HPDE6-E6E7 (cell line): ENCODE measurements at regions not wholly inside any gene's neighbourhood (a gene's known extent, or its start where the extent isn't known, plus 50 kb on each side); places are given as distances from the start of the nearest gene placed in this dataset.
"Not testable (repeated sequence)": the region's sequence is repeated elsewhere in the genome, so short reads cannot be mapped to it uniquely, and the experiment has no call there.

Source experiments
- DNase-seq: peaks from one replicate; pipeline ENCODE4 v3.0.0; 2011; ENCODE audit warnings: missing footprints; ENCODE audit errors: extremely low spot score

DNA sequence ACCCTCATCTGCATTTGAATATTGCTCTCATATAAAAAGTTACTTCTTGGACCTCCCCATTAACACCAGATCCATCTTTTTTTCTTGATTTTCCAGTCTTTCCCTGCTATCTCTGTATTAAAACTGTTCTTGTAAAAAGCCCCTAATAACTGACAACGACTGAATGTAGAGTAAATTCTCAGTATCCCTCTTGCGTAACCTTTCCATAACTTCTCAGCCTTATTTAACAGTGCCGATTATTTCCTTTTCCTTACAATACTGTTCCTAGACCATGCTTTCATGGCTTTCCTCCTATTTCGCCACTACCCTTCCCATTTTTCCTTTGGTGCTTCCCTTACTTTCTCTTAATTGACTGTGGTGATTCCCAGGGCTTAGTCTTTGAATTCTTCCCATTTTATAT, 348.9 kb upstream of the DSEL start:
- no peak for DNase-seq

DNA sequence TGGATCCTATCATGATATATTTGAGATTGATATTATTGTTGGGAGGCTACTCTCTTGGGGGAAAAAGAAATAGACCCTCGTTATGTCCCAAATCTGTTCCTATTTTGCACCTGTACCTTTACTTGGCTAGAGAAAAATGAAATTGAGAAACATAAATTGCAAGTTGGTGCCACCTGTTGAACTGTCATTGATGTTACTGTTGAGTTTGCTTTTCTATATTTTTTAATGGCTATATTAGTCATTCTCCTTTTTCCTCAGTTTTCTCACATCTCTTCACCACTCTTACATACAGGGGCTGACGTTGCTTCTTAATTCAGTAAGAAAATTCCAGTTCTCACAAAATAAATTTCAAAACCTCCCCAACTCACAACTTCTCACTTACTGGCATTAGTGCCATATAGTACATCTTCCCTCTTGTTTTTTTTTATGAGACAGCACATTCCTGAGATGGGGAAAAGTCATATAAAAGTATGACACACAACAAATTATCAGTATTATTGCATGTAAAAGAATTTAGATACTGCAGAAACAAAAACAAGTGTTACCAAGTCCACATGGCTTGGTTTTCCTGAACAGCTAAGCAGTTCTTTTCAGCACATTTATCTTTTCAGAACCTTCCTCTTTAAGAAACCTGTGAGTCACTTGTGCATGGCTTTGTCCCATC, 348.3 kb upstream of the DSEL start:
- DNase-seq = no peak

DNA sequence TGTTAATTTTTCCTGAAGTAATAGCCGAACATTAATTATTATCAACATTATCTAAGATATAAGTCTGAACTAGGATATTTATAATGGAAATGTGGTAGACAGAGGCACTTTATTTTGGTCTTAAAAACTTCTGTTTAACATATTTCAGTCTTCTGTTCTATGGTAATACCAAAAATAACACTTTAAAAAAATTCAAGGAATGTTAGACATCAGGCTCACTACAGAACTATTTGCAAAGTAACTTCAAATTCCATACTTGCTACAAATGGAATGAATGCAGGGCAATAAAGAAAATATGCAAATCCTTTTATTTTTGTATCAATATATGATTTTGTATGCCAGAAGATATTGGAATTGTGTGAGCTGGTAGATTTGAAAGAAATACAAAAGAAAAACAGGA, 345.5 kb upstream of the DSEL start:
- no peak for DNase-seq

DNA sequence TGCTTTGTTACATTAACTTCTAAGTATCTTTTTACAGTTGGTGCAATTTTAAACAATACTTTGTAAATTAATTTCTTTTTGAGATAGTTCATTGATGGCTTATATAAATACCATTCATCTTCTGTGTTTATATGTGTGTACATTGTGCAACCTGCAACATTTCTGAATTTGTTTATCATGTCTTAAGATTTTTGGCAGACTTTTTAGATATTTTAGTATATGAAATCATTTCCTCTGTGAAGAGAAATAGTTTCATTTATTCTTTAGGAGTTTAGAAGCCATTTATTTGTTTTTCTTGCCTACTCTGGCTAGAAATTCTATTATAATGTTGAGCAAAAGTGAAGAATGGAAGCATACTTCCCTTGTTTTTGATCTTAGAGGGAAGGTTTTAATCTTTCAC, 337.8 kb upstream of the DSEL start:
- DNase-seq = no peak

DNA sequence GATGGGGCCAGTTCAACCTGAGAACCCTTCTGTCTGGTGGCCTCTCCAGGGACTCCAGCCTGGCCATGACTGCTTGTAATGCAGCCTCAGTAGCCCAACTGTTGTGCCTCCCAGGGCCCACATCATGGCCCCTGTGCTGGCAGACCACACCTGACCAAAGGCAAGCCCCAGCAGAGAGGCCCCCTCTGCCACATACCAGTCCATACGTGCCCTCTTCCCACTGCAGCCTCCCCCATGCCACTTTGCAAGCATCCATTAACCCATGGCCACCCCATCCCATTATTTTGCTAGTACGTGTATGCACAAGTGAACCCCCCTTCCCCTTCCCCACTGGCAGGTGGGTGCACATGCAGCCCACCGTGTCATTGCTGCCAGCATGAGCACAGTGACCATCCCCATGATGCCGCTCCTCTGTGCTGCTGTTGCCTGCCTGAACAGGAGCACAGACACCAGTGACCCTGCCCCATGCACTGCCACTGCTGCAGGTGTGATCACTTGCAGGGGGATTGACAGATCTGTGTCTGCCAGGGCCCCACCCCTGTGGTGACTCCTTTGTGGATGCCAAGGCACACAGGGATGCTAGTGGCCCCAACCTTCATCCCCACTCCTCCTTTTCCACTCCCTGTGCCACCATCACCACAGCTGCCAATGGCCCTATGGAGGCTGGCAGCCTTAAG, 330.0 kb upstream of the DSEL start:
- DNase-seq = no peak

DNA sequence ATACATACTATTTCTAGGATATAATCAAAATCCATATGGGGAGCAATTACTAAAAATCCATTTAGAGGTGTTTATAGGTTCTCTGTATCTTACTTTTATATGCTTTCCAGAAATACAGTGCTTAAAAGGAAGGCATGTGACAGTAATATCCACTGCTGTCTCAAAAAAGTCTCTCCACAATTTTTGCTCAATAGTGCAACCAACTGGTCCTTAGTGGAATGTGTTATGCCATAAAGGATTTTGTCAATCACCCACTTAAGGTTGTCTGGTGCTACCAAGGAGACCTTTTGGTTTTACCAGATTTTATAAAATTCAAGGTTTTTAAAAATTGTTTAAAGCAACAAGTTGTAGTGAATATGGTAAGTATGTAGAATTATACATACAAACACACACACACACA, 328.5 kb upstream of the DSEL start:
- no peak for DNase-seq

DNA sequence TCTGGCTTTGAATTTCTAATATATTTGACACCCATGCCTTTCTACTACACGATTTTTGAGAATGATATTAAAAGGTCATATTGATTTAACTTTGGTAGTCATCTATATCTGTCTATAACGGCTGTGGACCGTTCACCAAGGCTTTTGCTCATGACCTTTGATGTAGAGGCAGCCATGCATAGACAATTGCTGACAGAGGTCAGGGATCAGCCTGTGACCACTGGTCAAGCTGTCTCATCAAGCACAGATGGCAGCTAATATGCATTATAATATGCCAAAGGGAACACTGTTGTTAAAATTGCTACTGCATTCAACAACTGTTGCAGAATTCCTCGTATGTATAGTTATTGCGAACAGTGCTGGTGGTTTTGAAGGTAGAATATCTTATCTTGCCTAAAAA, 323.9 kb upstream of the DSEL start:
- DNase-seq = no peak

DNA sequence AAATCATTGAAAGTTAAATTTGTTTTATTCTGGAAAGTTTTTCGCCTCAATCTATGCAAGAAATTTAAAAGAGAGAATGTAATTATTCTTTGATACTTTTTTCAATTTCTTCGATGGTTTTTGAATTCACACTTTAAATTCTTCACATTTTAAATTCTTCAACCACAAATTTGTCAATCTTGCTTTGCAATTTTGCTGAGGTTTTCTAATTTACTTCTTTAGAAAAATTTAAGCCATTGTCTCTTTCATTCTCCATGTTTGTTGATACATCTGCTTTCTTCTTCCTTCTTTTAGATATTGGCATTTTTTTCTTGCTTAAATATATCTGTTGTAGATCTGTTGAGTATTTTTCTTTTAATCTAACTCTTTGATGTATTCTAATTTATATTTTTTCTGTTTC, 301.9 kb upstream of the DSEL start:
- no peak for DNase-seq

DNA sequence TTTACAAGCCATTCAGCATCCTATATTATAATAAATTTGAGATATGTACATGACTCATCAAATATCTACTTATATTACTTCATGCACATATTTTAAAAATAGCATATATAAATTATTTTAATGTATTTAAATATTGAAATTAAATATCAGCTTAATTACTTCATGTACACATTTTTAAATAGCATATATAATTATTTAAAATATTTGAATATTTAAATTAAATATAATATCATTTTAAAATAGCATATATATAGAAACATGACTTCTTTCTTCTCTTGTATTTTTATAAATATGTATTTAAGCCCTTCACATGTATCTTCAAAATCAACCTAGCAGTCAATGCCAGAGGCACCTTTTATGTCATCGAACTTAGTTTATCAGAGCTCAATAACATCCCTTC, 298.8 kb upstream of the DSEL start:
- DNase-seq = no peak

DNA sequence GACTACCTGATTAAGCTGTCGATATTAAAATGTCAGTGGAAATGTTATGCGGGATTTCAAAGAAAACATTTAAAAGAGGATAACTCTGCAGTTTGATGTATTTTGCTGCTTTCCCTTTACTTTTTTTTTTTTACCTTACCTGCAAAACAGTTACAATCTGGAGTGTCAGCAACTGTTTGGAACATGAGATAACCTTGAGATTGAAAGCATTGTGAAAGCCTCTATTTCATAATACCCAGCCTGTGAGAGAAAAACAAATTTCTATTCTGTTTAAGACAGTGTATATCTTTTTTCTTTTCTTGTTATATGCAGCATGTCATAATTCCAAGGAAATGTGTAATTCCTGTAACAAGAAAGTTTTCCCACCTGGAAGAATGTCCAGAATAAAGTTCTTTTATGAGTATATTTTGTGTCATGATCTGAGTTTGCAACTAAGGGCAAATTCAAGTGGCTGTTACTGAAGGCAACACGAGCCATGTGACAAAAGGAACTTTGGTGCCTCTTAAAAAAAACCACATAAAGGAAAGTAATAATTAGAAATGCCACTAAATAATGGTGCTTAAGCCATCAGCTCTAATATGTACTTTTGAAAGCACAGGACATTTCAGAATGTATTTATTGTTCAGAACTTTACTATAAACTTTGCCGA, 297.0 kb upstream of the DSEL start:
- DNase-seq = no peak

DNA sequence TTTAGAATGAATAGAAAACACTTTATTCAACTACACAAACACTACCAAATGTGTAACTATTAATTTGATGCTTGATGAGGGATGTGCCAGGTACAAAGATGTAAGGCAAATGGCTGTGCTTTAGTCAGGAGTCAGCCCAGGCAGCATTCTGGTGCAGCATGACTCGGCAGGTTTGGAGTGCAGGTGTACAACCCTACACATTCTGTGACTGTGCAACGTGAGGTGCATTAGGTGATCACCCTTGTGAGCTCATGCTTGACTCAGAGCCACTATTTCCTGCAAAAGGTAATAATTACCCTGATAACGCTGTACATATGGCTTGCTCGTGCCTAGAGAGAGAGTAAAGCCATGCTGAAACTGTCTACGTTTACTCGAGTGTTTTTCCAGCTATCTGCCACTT, 288.7 kb upstream of the DSEL start:
- DNase-seq = no peak

DNA sequence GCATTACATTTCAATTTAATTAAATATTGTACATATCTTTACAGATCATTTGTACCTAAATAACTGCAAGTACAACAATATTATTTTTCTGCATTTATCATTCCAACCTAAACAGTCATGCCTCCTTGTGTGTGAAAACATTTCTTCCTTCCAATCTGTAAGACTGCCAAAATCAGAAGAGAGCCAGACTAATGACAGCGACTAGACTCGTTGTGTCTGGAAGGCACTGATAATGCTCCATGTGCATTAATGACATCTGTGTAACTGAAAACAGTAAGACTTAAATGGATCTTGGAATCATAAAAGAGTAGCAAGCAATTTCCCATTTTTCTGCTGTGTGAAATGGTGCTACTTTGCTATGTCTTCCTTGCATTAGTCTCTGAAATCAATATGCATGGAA, 278.0 kb upstream of the DSEL start:
- no peak for DNase-seq

DNA sequence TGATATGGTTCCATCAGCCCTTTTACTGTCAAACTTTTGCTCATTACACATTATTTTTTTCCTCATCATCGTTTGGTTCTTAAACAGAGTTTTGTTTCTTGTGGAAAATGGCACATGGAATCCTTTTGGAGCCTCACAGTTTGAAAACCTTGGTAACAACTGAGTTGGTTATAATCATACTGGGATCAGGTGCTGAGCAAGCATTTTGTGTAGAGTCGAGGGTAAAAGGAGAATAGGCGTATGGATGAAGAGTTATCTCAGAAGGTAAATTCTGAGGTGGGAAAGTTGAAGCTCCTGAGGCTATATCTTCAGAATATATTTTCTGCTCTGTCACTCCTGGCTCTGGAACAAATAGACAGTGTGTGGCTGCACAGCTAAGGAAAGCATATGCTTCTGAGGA, 274.0 kb upstream of the DSEL start:
- no peak for DNase-seq

DNA sequence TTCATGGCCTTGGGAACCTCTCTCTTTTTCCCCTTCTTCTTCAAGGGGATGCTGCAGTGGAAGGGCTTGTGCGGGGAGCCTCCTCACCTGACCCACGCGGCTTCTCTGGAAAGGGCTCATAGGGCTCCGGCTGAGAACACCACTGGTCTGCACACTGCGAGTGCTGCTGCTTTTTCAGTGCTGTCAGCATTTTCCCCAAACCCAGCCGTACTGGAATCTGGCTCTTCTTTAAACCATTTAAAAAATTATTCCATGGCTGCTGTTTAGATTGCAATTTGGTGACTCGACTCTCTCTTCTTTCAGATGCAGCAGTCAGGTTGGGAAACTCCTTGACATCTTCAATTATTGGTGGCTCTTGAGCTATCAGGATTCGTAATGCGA, 272.6 kb upstream of the DSEL start:
- DNase-seq = no peak

DNA sequence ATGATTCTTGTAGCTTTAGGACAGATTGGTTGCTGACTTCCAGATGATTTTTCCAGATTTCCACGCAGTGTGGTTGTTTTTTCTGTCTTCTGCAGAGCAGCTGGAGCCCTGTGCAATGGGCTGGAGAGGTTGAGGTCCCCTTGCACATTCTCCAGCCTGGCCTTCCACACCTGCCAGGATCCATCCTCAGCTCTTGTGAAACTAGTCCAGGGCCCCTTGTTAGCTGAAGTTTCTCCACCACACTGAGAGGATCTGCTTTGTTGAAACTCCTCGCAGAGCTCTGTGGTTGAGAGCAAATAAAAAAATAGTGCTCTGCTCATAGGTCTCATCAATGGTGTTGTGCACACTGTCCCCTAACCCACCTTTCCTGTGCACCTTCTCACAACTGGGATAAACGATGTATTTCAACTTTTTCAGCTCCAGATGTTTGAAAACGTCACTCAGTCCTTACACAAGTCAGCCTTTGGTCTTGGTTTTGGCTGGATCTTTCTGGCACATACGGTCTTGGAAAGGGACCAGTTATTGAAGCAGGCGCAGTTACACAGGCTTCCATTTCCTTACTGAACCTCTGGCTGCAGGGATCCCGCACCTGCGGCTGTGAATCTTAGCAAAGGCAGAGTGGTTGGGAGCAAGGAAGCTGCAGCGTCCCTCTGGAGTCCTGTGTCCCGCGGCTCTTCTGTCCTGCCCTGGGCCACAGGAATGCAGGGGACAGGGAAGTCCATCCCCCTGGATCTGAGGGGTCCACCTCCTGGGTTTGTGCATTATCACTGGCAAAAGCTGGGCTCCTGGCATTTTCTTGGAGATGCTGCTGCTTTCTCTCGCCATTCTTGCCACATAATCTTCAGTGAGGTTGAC, 272.0 kb upstream of the DSEL start:
- DNase-seq = no peak

DNA sequence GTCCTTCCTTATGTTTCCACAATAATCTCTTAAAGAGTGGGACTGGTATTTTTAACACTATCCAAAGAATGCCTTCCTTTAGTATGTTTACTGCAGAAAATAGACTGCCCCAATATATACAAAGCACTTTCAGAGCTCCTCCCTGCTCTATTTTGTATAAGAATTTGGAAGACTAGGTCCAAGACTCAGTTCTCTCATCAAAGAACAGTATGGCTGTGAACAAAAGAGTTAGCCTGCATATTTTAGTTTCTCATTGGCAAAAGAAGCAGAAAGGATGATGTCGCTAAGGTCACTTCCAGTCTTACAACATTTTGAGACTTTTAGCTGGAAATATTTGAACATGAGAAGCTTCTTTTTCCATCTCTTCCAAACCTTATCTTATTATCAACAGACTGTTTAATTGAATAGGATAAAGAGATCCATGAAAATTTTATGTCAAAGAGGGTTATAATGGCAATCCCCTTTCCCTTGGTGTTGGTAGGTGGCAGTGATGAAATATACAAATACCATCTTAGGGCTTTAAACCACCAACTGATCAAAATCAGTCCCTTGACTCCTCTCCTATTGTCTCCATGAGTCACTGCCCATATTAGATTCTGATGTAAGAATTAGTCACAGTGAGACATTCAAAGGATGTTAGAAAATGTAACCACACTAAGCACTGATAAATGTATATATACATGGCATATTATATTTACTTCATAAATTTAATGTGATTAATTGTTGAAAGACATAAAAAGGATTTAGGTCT, 266.9 kb upstream of the DSEL start:
- peak; percentile 63 for DNase-seq

DNA sequence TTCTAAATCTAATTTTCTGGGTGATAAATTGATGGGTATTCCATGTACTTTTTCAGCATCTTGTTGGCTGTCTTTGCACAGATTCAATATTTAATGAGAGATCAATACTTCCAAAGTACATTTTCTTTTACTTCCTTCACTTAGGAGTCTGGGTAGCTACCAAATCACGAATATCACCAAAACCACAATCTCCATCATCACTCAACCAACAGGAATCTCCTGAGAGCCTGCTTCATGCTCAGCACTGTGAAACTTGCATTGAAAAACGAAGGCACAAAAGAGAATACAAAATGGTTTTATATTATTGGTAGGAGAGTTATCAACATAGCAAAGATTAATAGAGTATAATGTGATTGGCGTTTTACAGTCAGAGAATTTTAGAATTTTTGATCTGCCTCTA, 261.5 kb upstream of the DSEL start:
- DNase-seq = no peak

DNA sequence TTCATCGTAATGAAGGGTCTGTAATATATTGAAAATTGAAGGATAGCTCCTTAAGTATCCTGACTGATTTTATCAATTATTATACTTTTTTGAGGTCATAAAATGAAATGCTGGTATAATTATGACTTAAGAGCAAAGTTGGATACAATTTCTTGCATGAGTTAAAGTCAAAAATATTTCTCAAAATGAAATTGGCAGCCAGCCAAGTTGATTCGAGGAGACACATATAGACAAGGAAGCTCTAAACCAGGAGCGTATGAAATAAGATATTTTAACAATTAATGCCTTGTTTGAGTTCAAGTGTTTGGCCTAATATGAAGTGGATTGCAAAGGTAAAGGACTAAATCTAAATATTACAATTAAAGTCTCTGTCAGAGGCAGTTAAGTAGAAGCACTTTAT, 260.4 kb upstream of the DSEL start:
- no peak for DNase-seq

DNA sequence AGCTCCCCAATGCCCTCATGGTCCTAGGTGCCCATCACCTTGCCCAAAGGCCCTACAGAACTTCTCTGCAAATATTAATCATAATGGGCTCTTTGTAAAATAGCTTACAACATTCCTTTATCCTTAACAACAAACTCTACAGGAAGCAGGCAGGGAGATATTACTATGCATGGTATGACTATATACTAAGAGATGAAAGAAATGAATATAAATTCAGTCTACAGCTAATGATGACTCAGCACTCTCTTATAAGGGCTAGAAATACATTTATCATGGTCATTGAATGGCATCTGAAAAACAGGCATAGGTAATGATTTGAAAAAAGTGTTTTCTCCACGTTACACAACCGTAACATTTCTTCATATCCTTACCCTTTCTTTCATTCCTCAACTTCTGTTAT, 254.8 kb upstream of the DSEL start:
- DNase-seq = peak; percentile 26

DNA sequence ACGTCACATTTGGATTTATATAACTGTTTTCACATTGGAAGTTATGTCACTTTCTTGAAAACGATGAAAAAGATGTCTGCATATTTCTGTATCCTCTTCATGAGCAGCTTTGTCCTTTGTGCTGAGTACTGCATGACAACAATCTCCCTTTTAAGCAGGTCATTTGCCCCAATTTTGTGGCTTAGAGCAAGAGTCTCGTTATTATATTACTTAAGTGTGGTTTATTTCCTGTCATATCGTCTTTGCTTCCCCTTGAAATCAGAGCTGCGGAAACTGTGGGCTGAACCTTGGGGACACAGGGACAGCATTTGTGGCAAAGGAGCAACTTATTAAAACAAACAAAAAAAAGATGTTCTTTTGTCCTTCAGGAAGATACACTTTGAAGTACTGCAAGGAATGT, 254.0 kb upstream of the DSEL start:
- DNase-seq = no peak

DNA sequence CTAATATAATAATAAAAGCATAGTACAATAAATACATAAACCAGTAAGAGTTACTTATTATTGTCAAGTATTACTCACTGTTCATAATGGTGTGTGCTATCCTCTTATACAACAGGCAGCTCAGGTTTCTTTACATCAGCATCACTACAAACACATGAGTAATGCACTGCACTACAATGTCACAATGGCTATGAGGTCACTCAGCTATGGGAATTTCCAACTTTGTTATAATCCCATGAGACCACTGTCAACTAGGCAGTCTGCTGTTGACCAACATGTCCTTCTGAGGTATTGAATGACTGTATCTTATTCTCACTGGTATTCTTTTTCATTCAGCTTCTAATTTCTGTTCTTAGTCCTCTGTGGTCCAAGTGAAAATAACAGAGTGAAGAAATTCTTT, 250.4 kb upstream of the DSEL start:
- peak; percentile 27 for DNase-seq

DNA sequence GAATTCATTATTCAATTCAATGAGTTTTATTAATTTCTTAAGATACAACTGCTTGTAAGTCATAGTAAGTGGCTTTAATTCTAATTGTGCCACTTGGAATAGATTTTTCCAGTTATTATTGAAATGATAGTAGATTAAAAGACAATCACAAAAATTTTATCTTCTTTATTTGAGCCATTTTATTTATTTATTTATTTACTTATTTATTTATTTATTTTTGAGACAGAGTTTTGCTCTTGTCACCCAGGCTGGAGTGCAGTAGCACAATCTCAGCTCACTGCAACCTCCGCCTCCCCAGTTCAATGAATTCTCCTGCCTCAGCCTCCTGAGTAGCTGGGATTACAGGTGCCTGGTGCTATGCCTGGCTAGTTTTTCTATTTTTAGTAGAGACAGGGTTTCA, 235.7 kb upstream of the DSEL start:
- not testable (repeated sequence) for DNase-seq
